ENCODE measurements at regions not wholly inside any gene's neighbourhood (a gene's known extent, or its start where the extent isn't known, plus 50 kb on each side); places are given as distances from the start of the nearest gene placed in this dataset.

DNA sequence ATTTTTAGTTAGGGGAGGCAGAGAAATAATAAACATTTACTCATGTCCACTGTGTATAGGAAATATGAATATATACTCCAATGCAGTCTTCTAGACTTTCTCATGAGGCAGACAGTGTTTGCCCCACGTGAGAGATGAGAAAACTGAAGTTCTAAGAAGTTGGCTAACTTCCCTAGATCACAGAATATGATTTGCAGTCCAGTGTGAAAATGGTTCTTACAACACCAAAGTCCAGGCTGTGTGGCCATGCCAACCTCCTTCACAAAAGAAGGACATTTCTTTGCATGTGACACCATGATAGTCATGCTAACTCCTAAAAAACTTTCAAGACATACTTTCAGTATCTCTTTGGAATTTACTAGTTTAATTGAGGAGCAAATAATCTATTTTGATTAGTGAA is 143.7 kb downstream of the IRS1 start:
- in situ Hi-C loops (cut with HindIII; ENCODE audit: low sequenced_read_pairs), result no loop called here

GRCh38 chr2:226652983-226653765 is 146.4 kb downstream of the IRS1 start:
- in situ Hi-C loops (cut with HindIII; ENCODE audit: low sequenced_read_pairs), result loop anchor here (5.0 kb wide), 2 partner anchors 36 to 39 kb away; no protein-coding TSS in a partner anchor

GRCh38 chr2:226652369-226652768 is 147.3 kb downstream of the IRS1 start:
- in situ Hi-C loops (cut with HindIII; ENCODE audit: low sequenced_read_pairs), result loop anchor here (5.0 kb wide), 2 partner anchors 35 to 40 kb away; no protein-coding TSS in a partner anchor

- in situ Hi-C loops (cut with HindIII; ENCODE audit: low sequenced_read_pairs), result loop anchor here (5.0 kb wide), 2 partner anchors 33 to 42 kb away; no protein-coding TSS in a partner anchor
Measured at GRCh38 chr2:226649871-226650660, 149.6 kb downstream of the IRS1 start.

- in situ Hi-C loops (cut with HindIII; ENCODE audit: low sequenced_read_pairs), result no loop called here
Measured at GRCh38 chr2:226649201-226649600, 150.4 kb downstream of the IRS1 start.

- in situ Hi-C loops (cut with HindIII; ENCODE audit: low sequenced_read_pairs), result no loop called here
Measured at GRCh38 chr2:226647621-226648518, 151.8 kb downstream of the IRS1 start.

GRCh38 chr2:226644399-226644865 is 155.2 kb downstream of the IRS1 start:
- in situ Hi-C loops (cut with HindIII; ENCODE audit: low sequenced_read_pairs), result no loop called here

DNA sequence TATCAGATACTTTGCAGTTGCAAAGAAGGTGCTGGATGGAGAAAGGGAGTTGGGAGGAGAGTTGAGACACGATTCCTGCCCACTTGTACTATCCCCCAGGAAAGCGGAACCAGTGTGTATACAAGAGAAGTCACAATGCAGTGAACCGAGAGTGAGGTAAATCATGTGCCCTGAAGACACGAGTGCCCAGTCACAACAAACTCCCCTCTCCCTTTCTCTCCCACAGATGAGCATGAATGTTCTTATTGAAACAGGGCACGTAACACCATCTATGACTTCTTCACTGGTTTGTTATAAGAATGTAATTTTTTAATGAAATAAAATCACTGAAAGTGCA is 155.7 kb downstream of the IRS1 start:
- in situ Hi-C loops (cut with HindIII; ENCODE audit: low sequenced_read_pairs), result no loop called here

GRCh38 chr2:226643030-226643945 is 156.3 kb downstream of the IRS1 start:
- in situ Hi-C loops (cut with HindIII; ENCODE audit: low sequenced_read_pairs), result no loop called here

DNA sequence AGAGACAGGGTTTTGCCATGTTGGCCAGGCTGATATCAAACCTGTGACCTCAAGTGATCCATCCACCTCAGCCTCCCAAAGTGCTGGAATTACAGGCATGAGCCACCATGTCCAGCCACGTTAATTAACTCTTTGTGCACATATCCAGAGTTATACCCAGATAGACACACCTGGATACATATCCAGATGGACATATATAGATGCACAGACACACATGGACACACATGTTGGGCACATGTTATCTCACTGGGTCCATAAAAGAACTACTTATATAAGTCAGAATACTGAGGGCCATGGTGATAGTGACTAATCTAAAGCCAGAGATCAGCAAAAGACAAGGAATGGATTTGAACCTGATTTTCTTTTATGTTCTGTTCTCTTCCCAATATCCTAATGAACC is 158.6 kb downstream of the IRS1 start:
- in situ Hi-C loops (cut with HindIII; ENCODE audit: low sequenced_read_pairs), result no loop called here

DNA sequence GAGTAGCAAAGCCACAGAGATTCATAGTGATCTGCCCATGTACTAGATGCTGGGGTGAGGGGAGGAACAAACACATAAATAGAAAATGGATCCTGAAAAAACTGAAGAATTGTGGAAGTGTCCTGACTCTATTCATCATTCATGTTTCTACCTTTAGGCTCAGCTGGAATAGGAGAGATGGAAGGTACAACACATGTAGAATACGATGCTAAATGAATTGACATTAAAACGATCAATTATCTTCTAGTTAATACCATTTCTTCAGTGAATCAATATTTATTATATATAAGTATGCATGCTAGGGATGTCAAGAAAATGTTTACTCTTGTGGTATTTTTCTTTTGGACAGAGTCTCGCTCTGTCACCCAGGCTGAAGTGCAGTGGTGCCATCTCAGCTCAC is 159.1 kb downstream of the IRS1 start:
- in situ Hi-C loops (cut with HindIII; ENCODE audit: low sequenced_read_pairs), result no loop called here

DNA sequence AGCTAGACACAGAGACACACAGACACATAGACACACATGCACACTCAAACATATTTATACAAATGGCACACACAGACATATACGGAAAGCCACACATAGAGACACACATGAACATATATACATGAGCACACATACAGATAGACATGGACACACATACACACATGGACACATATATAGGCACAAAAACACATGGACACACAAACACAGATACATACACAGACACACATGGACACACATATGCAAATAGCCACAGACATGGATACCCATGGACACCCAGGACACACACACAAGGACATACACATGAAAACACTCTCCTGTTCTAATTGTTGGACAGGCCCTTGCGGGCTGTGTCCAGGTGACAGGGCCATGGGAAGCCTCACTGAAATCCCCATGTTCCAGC is 160.1 kb downstream of the IRS1 start:
- in situ Hi-C loops (cut with HindIII; ENCODE audit: low sequenced_read_pairs), result no loop called here

DNA sequence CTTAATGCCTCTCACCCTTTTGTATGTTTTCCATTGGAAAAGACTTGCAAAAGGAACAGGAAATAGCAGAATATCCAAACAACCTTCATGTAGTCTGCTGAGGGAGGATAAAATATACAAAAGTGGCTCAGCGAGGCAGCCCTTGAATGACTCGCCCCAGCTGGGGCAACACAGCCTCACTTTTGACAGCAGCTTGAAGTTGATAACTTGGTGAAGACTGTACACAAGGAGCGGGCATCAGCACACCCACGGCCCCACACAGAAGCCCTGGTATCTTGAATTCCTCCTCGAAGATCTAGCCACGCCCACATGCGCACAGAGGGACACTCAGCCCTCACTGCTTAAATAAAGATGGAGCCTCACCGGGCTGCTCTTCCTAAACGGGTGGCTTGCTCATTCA is 161.0 kb downstream of the IRS1 start:
- in situ Hi-C loops (cut with HindIII; ENCODE audit: low sequenced_read_pairs), result no loop called here

- in situ Hi-C loops (cut with HindIII; ENCODE audit: low sequenced_read_pairs), result no loop called here
Measured at GRCh38 chr2:226637383-226637782, 162.2 kb downstream of the IRS1 start.

- in situ Hi-C loops (cut with HindIII; ENCODE audit: low sequenced_read_pairs), result no loop called here
Measured at GRCh38 chr2:226636586-226636985, 163.0 kb downstream of the IRS1 start.

DNA sequence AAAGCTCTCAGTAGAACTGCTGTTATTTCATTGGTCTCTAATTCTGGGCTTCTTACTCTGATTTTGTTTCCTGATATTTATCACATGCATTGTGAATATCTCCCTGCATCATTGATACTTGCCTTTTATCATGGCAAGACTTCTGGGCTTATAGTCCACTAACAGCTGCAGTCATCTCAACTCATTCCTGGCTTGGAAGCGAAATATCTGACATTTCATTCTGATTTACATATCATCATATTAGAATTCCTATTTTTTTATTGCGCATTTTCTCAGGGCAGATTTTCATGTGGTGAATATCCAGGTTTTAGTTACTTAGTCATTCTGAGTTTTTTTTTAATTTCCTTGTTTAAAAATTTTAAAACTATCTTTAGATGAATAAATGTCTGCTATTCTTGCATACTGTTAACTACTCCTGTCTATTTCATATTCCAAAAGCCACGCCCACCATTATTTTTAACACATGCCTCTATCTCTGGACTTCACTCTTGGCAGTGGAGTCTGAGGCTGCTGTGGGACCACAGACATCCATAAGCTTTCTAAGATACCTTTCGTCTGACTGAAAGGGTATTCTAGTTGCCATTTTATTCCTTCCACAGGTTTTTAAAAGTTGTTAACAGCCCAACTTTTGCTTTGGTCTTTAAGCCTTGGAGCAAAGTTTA is 164.5 kb downstream of the IRS1 start:
- in situ Hi-C loops (cut with HindIII; ENCODE audit: low sequenced_read_pairs), result no loop called here

DNA sequence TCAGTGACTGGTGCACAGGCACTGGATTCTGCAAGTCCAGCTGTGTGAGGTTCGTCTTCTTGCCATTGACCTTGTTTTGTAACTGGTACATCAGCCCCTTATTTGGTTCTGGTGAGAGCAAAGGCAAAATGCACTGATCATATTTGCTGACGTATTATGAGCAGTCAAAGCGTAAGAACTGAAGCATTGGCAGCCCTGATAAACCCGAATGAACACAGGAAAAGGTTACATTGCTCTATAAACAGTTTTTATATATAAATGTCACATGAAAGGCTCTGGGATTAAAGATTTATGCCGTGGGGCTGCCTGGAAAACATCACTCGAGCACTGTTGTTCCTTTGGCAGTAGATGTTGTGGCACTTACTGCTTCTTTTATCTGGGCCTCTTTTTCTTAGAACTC is 167.9 kb downstream of the IRS1 start:
- in situ Hi-C loops (cut with HindIII; ENCODE audit: low sequenced_read_pairs), result no loop called here

GRCh38 chr2:226631187-226631586 is 168.4 kb downstream of the IRS1 start:
- in situ Hi-C loops (cut with HindIII; ENCODE audit: low sequenced_read_pairs), result no loop called here

DNA sequence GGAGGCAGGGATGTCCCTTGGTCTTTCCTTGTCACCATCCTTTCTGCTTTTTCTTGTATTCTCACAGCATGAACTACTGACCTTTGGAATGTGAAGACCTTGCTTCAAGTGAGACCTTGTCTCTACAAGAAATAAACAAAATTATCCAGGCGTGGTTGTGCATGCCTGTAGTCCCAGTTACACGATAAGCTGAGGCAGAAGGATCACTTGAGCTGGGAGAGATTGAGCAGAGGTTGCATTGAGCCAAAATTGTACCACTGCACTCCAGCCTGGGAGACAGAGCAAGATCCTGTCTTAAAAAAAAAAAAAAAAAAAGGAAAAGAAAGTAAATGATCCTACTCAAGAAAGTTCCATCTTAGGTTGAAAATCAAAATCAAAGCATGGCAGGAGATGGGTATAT is 173.7 kb downstream of the IRS1 start:
- in situ Hi-C loops (cut with HindIII; ENCODE audit: low sequenced_read_pairs), result no loop called here

Data from endothelial cell of hepatic sinusoid (primary cell).